Keratinocyte (primary cell): ENCODE measurements at regions not wholly inside any gene's neighbourhood (a gene's known extent, or its start where the extent isn't known, plus 50 kb on each side); places are given as distances from the start of the nearest gene placed in this dataset.

ENCODE experiments used
- DNase-seq: peaks from one replicate; pipeline ENCODE4 v3.0.0-alpha.2; 2011; ENCODE audit warnings: low read depth, missing footprints, low spot score
- FAIRE-seq: peaks from 2 replicates; lab custom pipeline; 2011; peaks lifted over from hg19 to GRCh38; lab: Jason Lieb, UNC
- H2AFZ ChIP-seq: 2 replicates; pipeline ENCODE4 v1.6.0; 2012; ENCODE audit warnings: low read length, control low read depth, inconsistent platforms; ENCODE audit not compliant: control insufficient read depth
- H3K27ac ChIP-seq: 2 replicates; pipeline ENCODE4 v1.5.1; 2011; ENCODE audit warnings: low read length; ENCODE audit not compliant: control insufficient read depth, insufficient read depth
- H3K27me3 ChIP-seq: 3 replicates; pipeline ENCODE4 v1.6.0; 2011; ENCODE audit warnings: low read length; ENCODE audit not compliant: control insufficient read depth, insufficient read depth; ENCODE audit errors: extremely low read depth
- H3K36me3 ChIP-seq, 2 experiments: 2 replicates in 1 of 2; 3 replicates in 1 of 2; pipeline ENCODE4 v1.5.1; 2011; ENCODE audit warnings: low read length in 2 of 2, mild to moderate bottlenecking in 1 of 2; ENCODE audit not compliant: control insufficient read depth in 2 of 2, insufficient read depth in 2 of 2; ENCODE audit errors: extremely low read depth in 1 of 2
- H3K4me1 ChIP-seq: 3 replicates; pipeline ENCODE4 v1.5.1; 2011; ENCODE audit warnings: low read length; ENCODE audit not compliant: control insufficient read depth, insufficient read depth; ENCODE audit errors: extremely low read depth
- H3K4me2 ChIP-seq: 3 replicates; pipeline ENCODE4 v1.6.0; 2011; ENCODE audit warnings: low read depth, low read length; ENCODE audit not compliant: control insufficient read depth, insufficient read depth; ENCODE audit errors: extremely low read depth
- H3K4me3 ChIP-seq, 3 experiments: fragments of 200-600 bp in 1 of 3; sonication (generic) in 1 of 3; 2 replicates in 2 of 3; 3 replicates in 1 of 3; pipeline ENCODE4 v1.5.1; 2011 to 2016; ENCODE audit warnings: low read length in 3 of 3, mild to moderate bottlenecking in 3 of 3, control low read depth in 2 of 3, inconsistent platforms in 1 of 3, low read depth in 1 of 3, mixed read lengths in 1 of 3, mixed run types in 1 of 3, moderate library complexity in 1 of 3; ENCODE audit not compliant: control insufficient read depth in 2 of 3, insufficient read depth in 2 of 3; ENCODE audit errors: extremely low read depth in 1 of 3
- H3K79me2 ChIP-seq: 2 replicates; pipeline ENCODE4 v1.6.0; 2012; ENCODE audit warnings: low read length; ENCODE audit not compliant: control insufficient read depth, insufficient read depth
- H3K9ac ChIP-seq: 3 replicates; pipeline ENCODE4 v1.6.0; 2011; ENCODE audit warnings: low read length; ENCODE audit not compliant: control insufficient read depth, insufficient read depth; ENCODE audit errors: extremely low read depth
- H3K9me1 ChIP-seq: 3 replicates; pipeline ENCODE4 v1.6.0; 2011; ENCODE audit warnings: low read length; ENCODE audit not compliant: control insufficient read depth, insufficient read depth; ENCODE audit errors: extremely low read depth
- H3K9me3 ChIP-seq: 2 replicates; pipeline ENCODE4 v1.5.1; 2012; ENCODE audit warnings: low read depth, low read length; ENCODE audit not compliant: control insufficient read depth
- H4K20me1 ChIP-seq: 3 replicates; pipeline ENCODE4 v1.6.0; 2011; ENCODE audit warnings: low read length; ENCODE audit not compliant: control insufficient read depth, insufficient read depth; ENCODE audit errors: extremely low read depth
- CTCF ChIP-seq, 3 experiments: IDR thresholded peaks in 1 of 3; conservative IDR thresholded peaks in 1 of 3; optimal IDR thresholded peaks in 1 of 3; 2 replicates in 2 of 3; 3 replicates in 1 of 3; pipeline versions ENCODE3 to v1.5.1; 2011; ENCODE audit warnings: low read length in 3 of 3, mild to moderate bottlenecking in 3 of 3, moderate library complexity in 2 of 3, control low read depth in 1 of 3, inconsistent platforms in 1 of 3; ENCODE audit not compliant: insufficient read depth in 2 of 3; ENCODE audit errors: extremely low read depth in 1 of 3
- EZH2 ChIP-seq: IDR thresholded peaks from one replicate; pipeline ENCODE4 v1.6.1; 2012; ENCODE audit warnings: inconsistent platforms, mild to moderate bottlenecking, low read length, moderate library complexity
- dilution Hi-C: fragments of 300-500 bp; cut with MboI; formaldehyde crosslinking; loops from one replicate; pipeline ENCODE4 v1.7.0; 2020; ENCODE audit warnings: low sequenced_read_pairs; ENCODE audit not compliant: extremely low pct_ligation_motif_present

- Histone ChIP-seq H3K27ac (no peak overlapping the region), H3K79me2 (no peaks in the 10 kb centered on the region), H3K36me3 (no peaks in the 10 kb centered on the region), H3K9me3 (no peaks in the 10 kb centered on the region), H3K4me3 (no peak overlapping the region), H2AFZ (no peak overlapping the region), H3K4me1 (no peaks in the 10 kb centered on the region), H3K27me3 (no peaks in the 10 kb centered on the region), H3K4me2 (no peak overlapping the region), H3K9me1 (no peaks in the 10 kb centered on the region), H3K9ac (no peak overlapping the region), H4K20me1 (no peaks in the 10 kb centered on the region)
- no peak for FAIRE-seq
- no peak for TF ChIP-seq EZH2
- no peak for TF ChIP-seq CTCF (optimal IDR thresholded peaks at IDR 0.05 in 1 of 3, IDR thresholded peaks at IDR 0.05 in 1 of 3, conservative IDR thresholded peaks at IDR 0.05 in 1 of 3; ENCODE audit: extremely low read depth in 1 of 3, insufficient read depth in 2 of 3, low read length in 3 of 3)
- dilution Hi-C loops, result no loop called here
- DNase-seq, result no peak
Observed at GRCh38 chr6:8608737-8609136, 173.4 kb upstream of the SLC35B3 start.

- dilution Hi-C loops, result no loop called here
- no peaks in the 10 kb centered on the region for H3K36me3 ChIP-seq
- no peak overlapping the region for H3K9ac ChIP-seq
- H3K9me1 ChIP-seq, result no peaks in the 10 kb centered on the region
- H3K4me2 ChIP-seq, result no peak overlapping the region
- H4K20me1 ChIP-seq, result no peaks in the 10 kb centered on the region
- no peak for DNase-seq
- no peaks in the 10 kb centered on the region for H3K79me2 ChIP-seq
- H3K27me3 ChIP-seq, result no peaks in the 10 kb centered on the region
- no peaks in the 10 kb centered on the region for H3K4me1 ChIP-seq
- TF ChIP-seq CTCF (optimal IDR thresholded peaks at IDR 0.05 in 1 of 3, IDR thresholded peaks at IDR 0.05 in 1 of 3, conservative IDR thresholded peaks at IDR 0.05 in 1 of 3; ENCODE audit: extremely low read depth in 1 of 3, insufficient read depth in 2 of 3, low read length in 3 of 3), result peak in 2 of 3 experiments; percentile 14 to 32
- no peak for TF ChIP-seq EZH2
- H3K4me3 ChIP-seq, result no peak overlapping the region
- H2AFZ ChIP-seq, result no peak overlapping the region
- FAIRE-seq, result no peak
- H3K27ac ChIP-seq, result no peak overlapping the region
- no peaks in the 10 kb centered on the region for H3K9me3 ChIP-seq
Observed at GRCh38 chr6:8589941-8590729, 154.8 kb upstream of the SLC35B3 start.
